ENCODE measurements at regions not wholly inside any gene's neighbourhood (a gene's known extent, or its start where the extent isn't known, plus 50 kb on each side); places are given as distances from the start of the nearest gene placed in this dataset.

DNA sequence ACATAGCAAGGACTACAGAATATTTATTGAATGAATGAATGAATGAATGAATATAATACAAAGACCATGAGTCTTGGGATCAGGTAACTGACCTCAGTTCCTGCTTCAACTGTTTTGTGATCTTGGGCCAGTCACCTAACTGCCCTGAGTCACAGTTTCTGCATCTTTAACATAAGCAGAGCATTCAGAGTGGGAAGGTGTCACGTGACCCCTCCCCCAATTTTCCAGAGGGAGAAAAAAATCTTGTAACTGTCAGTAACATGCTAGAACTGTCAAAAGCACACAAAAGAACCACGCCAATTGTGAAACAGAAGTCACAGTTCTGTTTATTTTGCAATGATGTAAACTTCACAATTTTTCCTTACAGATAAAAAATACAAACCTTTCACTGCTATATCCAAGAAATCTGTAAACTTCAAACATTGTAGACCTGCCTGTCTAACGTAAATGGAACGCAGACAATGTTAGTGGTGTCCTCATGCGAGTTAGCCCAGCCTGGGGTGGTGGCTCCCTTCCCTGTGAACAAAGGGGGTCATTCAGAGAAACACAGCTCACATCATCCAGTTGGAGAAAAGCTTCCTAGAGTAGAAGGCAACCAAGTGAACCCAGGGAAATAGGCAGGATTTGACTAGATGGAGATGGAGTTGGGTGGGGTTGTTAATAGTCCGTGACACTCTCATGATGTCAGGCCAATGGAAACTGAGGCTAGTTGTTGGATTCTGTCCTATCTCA, 211.8 kb upstream of the ZC3H12A start:
- ChIA-PET POLR2A (no interaction called here), CTCF (no interaction called here)
- DNase-seq (ENCODE audit: low read depth, low spot score) = no peak
- TF ChIP-seq, protein P1, sequence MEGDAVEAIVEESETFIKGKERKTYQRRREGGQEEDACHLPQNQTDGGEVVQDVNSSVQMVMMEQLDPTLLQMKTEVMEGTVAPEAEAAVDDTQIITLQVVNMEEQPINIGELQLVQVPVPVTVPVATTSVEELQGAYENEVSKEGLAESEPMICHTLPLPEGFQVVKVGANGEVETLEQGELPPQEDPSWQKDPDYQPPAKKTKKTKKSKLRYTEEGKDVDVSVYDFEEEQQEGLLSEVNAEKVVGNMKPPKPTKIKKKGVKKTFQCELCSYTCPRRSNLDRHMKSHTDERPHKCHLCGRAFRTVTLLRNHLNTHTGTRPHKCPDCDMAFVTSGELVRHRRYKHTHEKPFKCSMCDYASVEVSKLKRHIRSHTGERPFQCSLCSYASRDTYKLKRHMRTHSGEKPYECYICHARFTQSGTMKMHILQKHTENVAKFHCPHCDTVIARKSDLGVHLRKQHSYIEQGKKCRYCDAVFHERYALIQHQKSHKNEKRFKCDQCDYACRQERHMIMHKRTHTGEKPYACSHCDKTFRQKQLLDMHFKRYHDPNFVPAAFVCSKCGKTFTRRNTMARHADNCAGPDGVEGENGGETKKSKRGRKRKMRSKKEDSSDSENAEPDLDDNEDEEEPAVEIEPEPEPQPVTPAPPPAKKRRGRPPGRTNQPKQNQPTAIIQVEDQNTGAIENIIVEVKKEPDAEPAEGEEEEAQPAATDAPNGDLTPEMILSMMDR (IDR thresholded peaks at IDR 0.05; ENCODE audit: insufficient read depth, low read length, missing control alignments) = no peak
- H3K4me3 ChIP-seq (ENCODE audit: low read depth, low read length) = no peak overlapping the region

DNA sequence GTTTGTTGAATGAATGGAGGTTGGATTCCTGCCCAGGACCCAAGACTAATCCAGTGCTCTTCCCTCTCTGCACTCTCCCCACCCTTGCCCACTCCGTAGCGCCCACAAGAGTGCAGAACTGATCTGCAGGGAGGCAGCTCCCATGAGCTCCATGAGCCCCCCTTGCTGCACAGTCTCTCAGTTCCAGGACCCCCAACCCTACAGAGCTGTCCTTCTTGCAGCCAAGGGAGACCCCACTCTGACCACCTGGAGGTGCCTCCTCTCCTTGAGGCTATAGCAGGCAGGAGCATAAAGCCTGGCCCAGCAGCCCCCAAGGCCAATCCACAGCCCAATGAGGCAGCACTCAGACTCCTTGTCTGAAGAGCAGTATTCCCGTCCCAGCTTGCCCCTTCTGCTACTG, 209.2 kb upstream of the ZC3H12A start:
- no peak for DNase-seq (ENCODE audit: low read depth, low spot score)
- POLR2A ChIA-PET = no interaction called here
- no peak overlapping the region for H3K4me3 ChIP-seq (ENCODE audit: low read depth, low read length)
- TF ChIP-seq, protein P1 (IDR thresholded peaks at IDR 0.05; ENCODE audit: insufficient read depth, low read length, missing control alignments) = no peak
- CTCF ChIA-PET = no interaction called here

- H3K4me3 ChIP-seq (ENCODE audit: low read depth, low read length) = no peak overlapping the region
- no peak for DNase-seq (ENCODE audit: low read depth, low spot score)
- ChIA-PET POLR2A (no interaction called here), CTCF (no interaction called here)
- TF ChIP-seq, protein P1 (IDR thresholded peaks at IDR 0.05; ENCODE audit: insufficient read depth, low read length, missing control alignments) = no peak
Observed at GRCh38 chr1:37265786-37266667, 208.4 kb upstream of the ZC3H12A start.

DNA sequence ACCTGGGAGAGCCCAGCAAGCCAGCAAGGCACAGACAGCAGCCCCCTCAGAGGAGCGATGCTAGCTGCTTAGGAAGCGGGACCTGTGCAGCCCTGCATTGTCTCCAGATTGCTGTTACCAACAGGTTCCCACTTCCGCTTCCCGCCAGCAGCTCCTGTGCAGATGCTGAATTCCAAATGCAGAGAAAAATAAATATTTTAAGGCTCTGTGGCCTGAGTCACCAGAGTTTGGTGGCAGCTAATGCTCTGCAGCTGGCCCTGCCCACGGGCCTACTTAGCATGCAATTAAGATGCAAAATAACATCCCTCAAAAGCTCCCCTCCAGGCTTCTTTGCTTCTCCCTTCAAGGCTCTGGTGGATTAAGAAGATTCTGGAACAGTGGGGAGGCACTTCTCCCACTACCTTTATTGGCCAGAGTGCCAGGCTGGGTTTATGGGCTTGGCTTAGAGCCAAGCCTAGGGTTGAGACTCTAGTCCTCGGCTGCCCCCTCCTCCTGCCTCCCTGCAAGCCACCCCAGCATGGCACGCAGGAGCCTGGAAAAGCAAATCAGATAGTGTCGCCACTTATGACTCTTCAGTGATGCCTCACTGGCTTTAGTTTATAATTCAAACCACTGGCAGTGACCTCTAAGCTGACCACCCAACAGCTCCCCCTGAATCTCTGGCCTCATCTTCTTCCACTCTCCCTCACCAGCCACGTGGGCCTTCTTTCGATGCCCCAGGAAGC, 207.1 kb upstream of the ZC3H12A start:
- CTCF ChIA-PET = no interaction called here
- POLR2A ChIA-PET = no interaction called here
- no peak overlapping the region for H3K4me3 ChIP-seq (ENCODE audit: low read depth, low read length)
- no peak for DNase-seq (ENCODE audit: low read depth, low spot score)
- TF ChIP-seq, protein P1 (IDR thresholded peaks at IDR 0.05; ENCODE audit: insufficient read depth, low read length, missing control alignments) = no peak

DNA sequence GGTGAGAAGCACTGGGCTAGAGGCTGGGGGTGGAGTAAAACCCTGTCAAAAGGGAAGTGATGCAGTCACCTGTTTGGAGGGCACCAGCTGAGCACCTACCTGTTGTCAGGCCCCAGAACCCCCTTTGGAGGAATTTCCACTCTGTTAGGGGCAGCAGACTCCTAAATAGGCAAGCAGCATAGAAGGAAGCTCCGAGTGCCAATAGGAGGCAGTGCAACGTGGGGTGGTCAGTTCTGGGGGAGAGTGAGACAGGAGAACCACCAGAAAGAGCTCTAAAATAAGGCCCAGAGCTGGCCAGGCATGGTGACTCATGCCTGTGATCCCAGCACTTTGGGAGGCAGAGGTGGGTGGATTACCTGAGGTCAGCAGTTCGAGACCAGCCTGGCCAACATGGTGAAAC, 203.7 kb upstream of the ZC3H12A start:
- ChIA-PET CTCF (no interaction called here), POLR2A (no interaction called here)
- H3K4me3 ChIP-seq (ENCODE audit: low read depth, low read length) = no peak overlapping the region
- TF ChIP-seq, protein P1 (IDR thresholded peaks at IDR 0.05; ENCODE audit: insufficient read depth, low read length, missing control alignments) = no peak
- DNase-seq (ENCODE audit: low read depth, low spot score) = no peak

- TF ChIP-seq, protein P1 (IDR thresholded peaks at IDR 0.05; ENCODE audit: insufficient read depth, low read length, missing control alignments) = no peak
- POLR2A ChIA-PET = no interaction called here
- H3K4me3 ChIP-seq (ENCODE audit: low read depth, low read length) = no peak overlapping the region
- CTCF ChIA-PET = no interaction called here
- DNase-seq (ENCODE audit: low read depth, low spot score) = no peak
Observed at GRCh38 chr1:37272626-37273025, 201.8 kb upstream of the ZC3H12A start.
